Thyroid gland (tissue), 4 donors: ENCODE measurements at regions not wholly inside any gene's neighbourhood (a gene's known extent, or its start where the extent isn't known, plus 50 kb on each side); places are given as distances from the start of the nearest gene placed in this dataset.

Experiments used
- DNase-seq, 2 donors: peaks; one replicate each; pipeline ENCODE4 v3.0.0-alpha.2; 2019
- H3K27ac ChIP-seq, 3 donors: fragments of 200-600 bp; sonication (generic); 1 replicate in 2 of 3; 2 replicates in 1 of 3; pipeline ENCODE4 v1.5.1; 2016 to 2019; ENCODE audit warnings: mild to moderate bottlenecking in 1 of 3, moderate library complexity in 1 of 3
- H3K27me3 ChIP-seq: fragments of 200-600 bp; sonication (generic); one replicate; pipeline ENCODE4 v1.5.1; 2019
- H3K36me3 ChIP-seq, 2 donors: fragments of 200-600 bp; sonication (generic); one replicate each; pipeline ENCODE4 v1.5.1; 2016 to 2019
- H3K4me1 ChIP-seq, 2 donors: fragments of 200-600 bp; sonication (generic); one replicate each; pipeline ENCODE4 v1.5.1; 2017 to 2019
- H3K4me3 ChIP-seq, 3 donors: fragments of 200-600 bp; sonication (generic); replicated peaks in 1 of 3; 1 replicate in 2 of 3; 2 replicates in 1 of 3; pipeline ENCODE4 v1.5.1; 2016; ENCODE audit warnings: mild to moderate bottlenecking in 1 of 3
- H3K9me3 ChIP-seq: fragments of 200-600 bp; sonication (generic); one replicate; pipeline ENCODE4 v1.5.1; 2017
- CTCF ChIP-seq, 6 experiments: fragments of 200-600 bp in 3 of 6; fragments of 450-650 bp in 3 of 6; sonication (generic) in 3 of 6; IDR thresholded peaks; one replicate each; pipeline ENCODE4 v1.5.1; 2016 to 2019; ENCODE audit warnings: antibody characterized with exemption in 6 of 6, mild to moderate bottlenecking in 2 of 6, inconsistent platforms in 1 of 6, moderate library complexity in 1 of 6
- POLR2A ChIP-seq, 2 donors: fragments of 450-650 bp; IDR thresholded peaks; one replicate each; pipeline ENCODE4 v1.6.1; 2017; ENCODE audit warnings: antibody characterized with exemption in 2 of 2, mild to moderate bottlenecking in 2 of 2, moderate library complexity in 1 of 2
- WGBS, 2 donors: methylation state at CpG; one replicate each; pipeline ENCODE4 v1.1.5; 2017; 5-methylcytosine and 5-hydroxymethylcytosine counted together
- intact Hi-C: fragments of 100-400 bp; cut with DNase I; formaldehyde crosslinking; loops from one replicate; pipeline ENCODE4 v1.15.1; 2023

GRCh38 chr6:17047889-17048288 lies 54.0 kb upstream of the STMND1 start:
- TF ChIP-seq POLR2A (IDR thresholded peaks at IDR 0.05), result no peak
- no peak for TF ChIP-seq CTCF (IDR thresholded peaks at IDR 0.05)
- intact Hi-C loops, result no loop called here
- Histone ChIP-seq H3K27me3 (no peaks in the 10 kb centered on the region), H3K36me3 (no peaks in the 10 kb centered on the region), H3K4me3 (no peak overlapping the region), H3K27ac (no peak overlapping the region), H3K9me3 (no peaks in the 10 kb centered on the region), H3K4me1 (peaks cover 2 to 10% of the 10 kb centered on the region in 2 donors)
- 87 to 96% methylated on average over 5 of the region's 5 CpGs for WGBS, 2 donors
- no peak for DNase-seq

- 39 to 46% methylated on average over 4 of the region's 4 CpGs for WGBS, 2 donors
- peak; percentile 15 to 36 for DNase-seq
- H3K27me3 ChIP-seq, result no peaks in the 10 kb centered on the region
- H3K27ac ChIP-seq, result no peak overlapping the region
- peaks cover 4 to 13% of the 10 kb centered on the region in 2 donors for H3K4me1 ChIP-seq
- H3K36me3 ChIP-seq, result no peaks in the 10 kb centered on the region
- H3K4me3 ChIP-seq, result no peak overlapping the region
- intact Hi-C loops, result no loop called here
- no peaks in the 10 kb centered on the region for H3K9me3 ChIP-seq
- TF ChIP-seq POLR2A (IDR thresholded peaks at IDR 0.05) (no peak), CTCF (IDR thresholded peaks at IDR 0.05) (no peak)
Observed at GRCh38 chr6:17045581-17046322, 56.1 kb upstream of the STMND1 start.

GRCh38 chr6:17043148-17043522 lies 58.7 kb upstream of the STMND1 start:
- Histone ChIP-seq H3K27ac (no peak overlapping the region), H3K4me1 (peaks cover 4 to 13% of the 10 kb centered on the region in 2 donors), H3K36me3 (no peaks in the 10 kb centered on the region), H3K4me3 (no peak overlapping the region), H3K9me3 (no peaks in the 10 kb centered on the region), H3K27me3 (no peaks in the 10 kb centered on the region)
- 67 to 82% methylated on average over 1 of the region's 1 CpG for WGBS, 2 donors
- DNase-seq, result no peak
- intact Hi-C loops, result no loop called here
- no peak for TF ChIP-seq CTCF (IDR thresholded peaks at IDR 0.05)
- no peak for TF ChIP-seq POLR2A (IDR thresholded peaks at IDR 0.05)

GRCh38 chr6:17042422-17043147 lies 59.3 kb upstream of the STMND1 start:
- peak in 2 of 6 experiments; percentile 25 to 32 for TF ChIP-seq CTCF (IDR thresholded peaks at IDR 0.05)
- TF ChIP-seq POLR2A (IDR thresholded peaks at IDR 0.05), result no peak
- WGBS, 2 donors, result 9 to 10% methylated on average over 5 of the region's 5 CpGs
- Histone ChIP-seq H3K4me3 (no peak overlapping the region), H3K27ac (no peak overlapping the region), H3K9me3 (no peaks in the 10 kb centered on the region), H3K36me3 (no peaks in the 10 kb centered on the region), H3K4me1 (peaks cover 4 to 13% of the 10 kb centered on the region in 2 donors), H3K27me3 (no peaks in the 10 kb centered on the region)
- intact Hi-C loops, result no loop called here
- peak; percentile 48 to 52 for DNase-seq

GRCh38 chr6:17039266-17039665 lies 62.6 kb upstream of the STMND1 start:
- no peak for TF ChIP-seq POLR2A (IDR thresholded peaks at IDR 0.05)
- TF ChIP-seq CTCF (IDR thresholded peaks at IDR 0.05), result no peak
- no peak for DNase-seq
- Histone ChIP-seq H3K27ac (no peak overlapping the region), H3K27me3 (no peaks in the 10 kb centered on the region), H3K4me1 (peaks cover 4 to 5% of the 10 kb centered on the region in 2 donors), H3K9me3 (no peaks in the 10 kb centered on the region), H3K4me3 (no peak overlapping the region), H3K36me3 (no peaks in the 10 kb centered on the region)
- intact Hi-C loops, result no loop called here
- 97 to 98% methylated on average over 4 of the region's 4 CpGs for WGBS, 2 donors
